Loucy (cell line): ENCODE measurements at regions not wholly inside any gene's neighbourhood (a gene's known extent, or its start where the extent isn't known, plus 50 kb on each side); places are given as distances from the start of the nearest gene placed in this dataset.

Experiments
- H2AFZ ChIP-seq: fragments of 200-600 bp; sonication (generic); 2 replicates; pipeline ENCODE4 v1.6.0; 2016; ENCODE audit warnings: antibody characterized with exemption, mild to moderate bottlenecking, low read length, moderate library complexity
- H3F3A ChIP-seq: fragments of 200-600 bp; 2 replicates; pipeline ENCODE4 v1.6.0; 2016; ENCODE audit warnings: antibody characterized with exemption, low read depth, mild to moderate bottlenecking
- H3K27me3 ChIP-seq: fragments of 200-600 bp; sonication (generic); 2 replicates; pipeline ENCODE4 v1.6.1; 2014; ENCODE audit warnings: low read length, mild to moderate bottlenecking; ENCODE audit not compliant: insufficient read depth, poor library complexity, severe bottlenecking
- H3K36me3 ChIP-seq: fragments of 200-600 bp; sonication (generic); 2 replicates; pipeline ENCODE4 v1.6.1; 2016; ENCODE audit warnings: low read length; ENCODE audit not compliant: insufficient read depth
- H3K4me1 ChIP-seq: fragments of 200-600 bp; sonication (generic); 2 replicates; pipeline ENCODE4 v1.5.1; 2014; ENCODE audit warnings: low read length, mild to moderate bottlenecking; ENCODE audit not compliant: insufficient read depth, poor library complexity, severe bottlenecking
- H3K4me2 ChIP-seq: fragments of 200-600 bp; sonication (generic); 2 replicates; pipeline ENCODE4 v1.6.0; 2014; ENCODE audit warnings: antibody characterized with exemption, low read length, low read depth, mild to moderate bottlenecking; ENCODE audit not compliant: poor library complexity, severe bottlenecking
- H3K4me3 ChIP-seq: fragments of 200-600 bp; sonication (generic); 2 replicates; pipeline ENCODE4 v1.5.1; 2014; ENCODE audit warnings: low read length, mild to moderate bottlenecking, mixed read lengths; ENCODE audit not compliant: poor library complexity, severe bottlenecking
- H3K79me2 ChIP-seq: fragments of 200-600 bp; sonication (generic); 2 replicates; pipeline ENCODE4 v1.6.1; 2014; ENCODE audit warnings: low read length; ENCODE audit not compliant: insufficient read depth
- H3K9ac ChIP-seq: fragments of 200-600 bp; sonication (generic); 2 replicates; pipeline ENCODE4 v1.6.0; 2014; ENCODE audit warnings: mild to moderate bottlenecking, low read depth, low read length, moderate library complexity; ENCODE audit not compliant: poor library complexity, severe bottlenecking
- H3K9me2 ChIP-seq: fragments of 200-600 bp; sonication (generic); replicated peaks from 2 replicates; pipeline ENCODE4 v1.6.1; 2016; ENCODE audit warnings: low read depth, low read length, mixed read lengths
- H3K9me3 ChIP-seq: fragments of 200-600 bp; sonication (generic); 2 replicates; pipeline ENCODE4 v1.6.1; 2014; ENCODE audit warnings: mild to moderate bottlenecking, antibody characterized with exemption, low read length, low read depth; ENCODE audit not compliant: insufficient read depth
- H4K20me1 ChIP-seq: fragments of 200-600 bp; sonication (generic); 2 replicates; pipeline ENCODE4 v1.6.0; 2014; ENCODE audit warnings: antibody characterized with exemption, low read length, mild to moderate bottlenecking; ENCODE audit not compliant: insufficient read depth, poor library complexity, severe bottlenecking
- CTCF ChIP-seq: fragments of 200-600 bp; sonication (generic); conservative IDR thresholded peaks from 2 replicates; pipeline ENCODE4 v1.5.1; 2014; ENCODE audit warnings: mild to moderate bottlenecking, antibody characterized with exemption, low read length
- EZH2phosphoT487 ChIP-seq: fragments of 200-600 bp; IDR thresholded peaks from 2 replicates; pipeline ENCODE4 v1.6.1; 2018; ENCODE audit warnings: antibody characterized with exemption, mild to moderate bottlenecking, moderate library complexity, borderline replicate concordance

GRCh38 chr11:25520459-25520858 is 811.5 kb upstream of the ANO3 start:
- no peaks in the 10 kb centered on the region for H3F3A ChIP-seq
- no peak overlapping the region for H3K4me2 ChIP-seq
- no peaks in the 10 kb centered on the region for H3K36me3 ChIP-seq
- H3K27me3 ChIP-seq: no peaks in the 10 kb centered on the region
- no peak for TF ChIP-seq CTCF
- TF ChIP-seq EZH2phosphoT487: no peak
- H3K9me3 ChIP-seq: no peaks in the 10 kb centered on the region
- no peak overlapping the region for H3K4me3 ChIP-seq
- H3K79me2 ChIP-seq: no peaks in the 10 kb centered on the region
- H3K9me2 ChIP-seq: no peaks in the 10 kb centered on the region
- no peak overlapping the region for H3K9ac ChIP-seq
- H4K20me1 ChIP-seq: no peaks in the 10 kb centered on the region
- H3K4me1 ChIP-seq: no peaks in the 10 kb centered on the region
- H2AFZ ChIP-seq: no peak overlapping the region

- Histone ChIP-seq H3K9ac (no peak overlapping the region), H4K20me1 (no peaks in the 10 kb centered on the region), H3K4me1 (no peaks in the 10 kb centered on the region), H3K9me3 (no peaks in the 10 kb centered on the region), H3F3A (no peaks in the 10 kb centered on the region), H3K79me2 (no peaks in the 10 kb centered on the region), H3K9me2 (no peaks in the 10 kb centered on the region), H3K27me3 (no peaks in the 10 kb centered on the region), H3K36me3 (no peaks in the 10 kb centered on the region), H2AFZ (no peak overlapping the region), H3K4me2 (no peak overlapping the region), H3K4me3 (no peak overlapping the region)
- TF ChIP-seq CTCF (no peak), EZH2phosphoT487 (no peak)
Observed at GRCh38 chr11:25527841-25528240, 804.1 kb upstream of the ANO3 start.

GRCh38 chr11:25529572-25529971 is 802.4 kb upstream of the ANO3 start:
- no peaks in the 10 kb centered on the region for H3F3A ChIP-seq
- no peak overlapping the region for H2AFZ ChIP-seq
- no peaks in the 10 kb centered on the region for H4K20me1 ChIP-seq
- no peaks in the 10 kb centered on the region for H3K36me3 ChIP-seq
- H3K9me2 ChIP-seq: no peaks in the 10 kb centered on the region
- no peaks in the 10 kb centered on the region for H3K9me3 ChIP-seq
- no peaks in the 10 kb centered on the region for H3K4me1 ChIP-seq
- H3K4me2 ChIP-seq: no peak overlapping the region
- no peak overlapping the region for H3K4me3 ChIP-seq
- H3K9ac ChIP-seq: no peak overlapping the region
- no peaks in the 10 kb centered on the region for H3K79me2 ChIP-seq
- TF ChIP-seq EZH2phosphoT487 (no peak), CTCF (no peak)
- H3K27me3 ChIP-seq: no peaks in the 10 kb centered on the region
